NT2/D1 (cell line): ENCODE measurements at regions not wholly inside any gene's neighbourhood (a gene's known extent, or its start where the extent isn't known, plus 50 kb on each side); places are given as distances from the start of the nearest gene placed in this dataset.

ENCODE experiments used
- SUZ12 ChIP-seq: IDR thresholded peaks from 2 replicates; pipeline ENCODE4 v1.6.1; 2011; ENCODE audit not compliant: insufficient read length, insufficient read depth; ENCODE audit errors: extremely low read depth
- YY1 ChIP-seq: IDR thresholded peaks from 2 replicates; pipeline ENCODE4 v1.6.1; 2011; ENCODE audit not compliant: insufficient read length, insufficient read depth
- ZNF274 ChIP-seq: IDR thresholded peaks from 2 replicates; pipeline ENCODE4 v1.6.1; 2011; ENCODE audit warnings: mild to moderate bottlenecking, low read depth, low read length

GRCh38 chr1:170791941-170792340 is 128.0 kb downstream of the PRRX1 start:
- TF ChIP-seq ZNF274: no peak
- TF ChIP-seq SUZ12: no peak
- no peak for TF ChIP-seq YY1
